Transverse colon (tissue), 4 donors: ENCODE measurements at regions not wholly inside any gene's neighbourhood (a gene's known extent, or its start where the extent isn't known, plus 50 kb on each side); places are given as distances from the start of the nearest gene placed in this dataset.

Experiments used
- DNase-seq: peaks from one replicate; pipeline ENCODE4 v3.0.0-alpha.2; 2019
- H3K27ac ChIP-seq, 4 donors: fragments of 200-600 bp; sonication (generic); 2 replicates each; pipeline ENCODE4 v1.5.1; 2016 to 2018; ENCODE audit warnings: inconsistent platforms in 4 of 4
- H3K27me3 ChIP-seq: fragments of 200-600 bp; sonication (generic); 2 replicates; pipeline ENCODE4 v1.5.1; 2017; ENCODE audit warnings: inconsistent platforms
- H3K36me3 ChIP-seq, 4 donors: fragments of 200-600 bp; sonication (generic); 2 replicates each; pipeline ENCODE4 v1.5.1; 2017 to 2019; ENCODE audit warnings: inconsistent platforms in 4 of 4
- H3K4me1 ChIP-seq, 4 donors: fragments of 200-600 bp; sonication (generic); 2 replicates each; pipeline ENCODE4 v1.5.1; 2017 to 2020; ENCODE audit warnings: inconsistent platforms in 4 of 4
- H3K4me3 ChIP-seq, 4 donors: fragments of 200-600 bp; sonication (generic); 1 replicate in 1 of 4; 2 replicates in 3 of 4; pipeline versions ENCODE4 v1.5.1 to v1.6.1; 2017 to 2019; ENCODE audit warnings: inconsistent platforms in 4 of 4
- H3K9me3 ChIP-seq, 2 donors: fragments of 200-600 bp; sonication (generic); 2 replicates each; pipeline ENCODE4 v1.5.1; 2017 to 2019; ENCODE audit warnings: inconsistent platforms in 2 of 2
- CTCF ChIP-seq, 5 experiments: fragments of 200-600 bp in 3 of 5; fragments of 450-650 bp in 2 of 5; sonication (generic) in 3 of 5; IDR thresholded peaks; 1 replicate in 2 of 5; 2 replicates in 3 of 5; pipeline ENCODE4 v1.5.1; 2016 to 2017; ENCODE audit warnings: antibody characterized with exemption in 5 of 5, inconsistent platforms in 3 of 5, mild to moderate bottlenecking in 2 of 5, moderate library complexity in 1 of 5
- EP300 ChIP-seq: sonication (generic); formaldehyde crosslinking; IDR thresholded peaks from one replicate; pipeline ENCODE4 v1.6.1; 2017; ENCODE audit warnings: antibody characterized with exemption, low read depth
- POLR2A ChIP-seq: fragments of 450-650 bp; IDR thresholded peaks from one replicate; pipeline ENCODE4 v1.6.1; 2016; ENCODE audit warnings: antibody characterized with exemption, mild to moderate bottlenecking, moderate library complexity
- POLR2AphosphoS5 ChIP-seq, 3 donors: sonication (generic); formaldehyde crosslinking; IDR thresholded peaks; one replicate each; pipeline ENCODE4 v1.6.1; 2016; ENCODE audit warnings: antibody characterized with exemption in 3 of 3
- WGBS, 2 donors: methylation state at CpG; one replicate each; pipeline ENCODE4 v1.1.5; 2018; ENCODE audit warnings: low coverage in 1 of 2; 5-methylcytosine and 5-hydroxymethylcytosine counted together
- in situ Hi-C, 4 donors: fragments of 200-750 bp; cut with MboI; loops; one replicate each; pipeline versions ENCODE4 v1.15.0 to v1.15.1; 2017; ENCODE audit warnings: low sequenced_read_pairs in 3 of 4, low pct_ligation_motif_present in 1 of 4, low pct_unique_long_range_greater_than_20kb in 1 of 4
- intact Hi-C: fragments of 100-400 bp; cut with DNase I; formaldehyde crosslinking; loops from one replicate; pipeline ENCODE4 v1.15.1; 2023; ENCODE audit warnings: low total_unique reads

- in situ Hi-C loops (no loop called here), intact Hi-C loops (no loop called here)
- H3K27me3 ChIP-seq, result no peaks in the 10 kb centered on the region
- TF ChIP-seq EP300 (no peak), POLR2AphosphoS5 (IDR thresholded peaks at IDR 0.05) (no peak), CTCF (IDR thresholded peaks at IDR 0.05) (no peak), POLR2A (no peak)
- H3K4me3 ChIP-seq, result no peak overlapping the region
- DNase-seq, result no peak
- H3K9me3 ChIP-seq, result no peaks in the 10 kb centered on the region
- WGBS, 2 donors, result 70 to 86% methylated on average over 1 to 8 of the region's 8 CpGs
- H3K36me3 ChIP-seq, result no peaks in the 10 kb centered on the region
- H3K4me1 ChIP-seq, result peaks cover 0 to 6% (median 2%) of the 10 kb centered on the region in 4 donors
- H3K27ac ChIP-seq, result no peak overlapping the region
Observed at GRCh38 chr5:9787861-9788600, 157.9 kb upstream of the TAS2R1 start.

- no peaks in the 10 kb centered on the region for H3K9me3 ChIP-seq
- no peaks in the 10 kb centered on the region for H3K36me3 ChIP-seq
- H3K27me3 ChIP-seq, result no peaks in the 10 kb centered on the region
- H3K27ac ChIP-seq, result no peak overlapping the region
- 84 to 89% methylated on average over 6 of the region's 6 CpGs for WGBS, 2 donors
- DNase-seq, result no peak
- H3K4me3 ChIP-seq, result no peak overlapping the region
- in situ Hi-C loops, result no loop called here
- intact Hi-C loops, result no loop called here
- TF ChIP-seq CTCF (IDR thresholded peaks at IDR 0.05) (no peak), EP300 (no peak), POLR2A (no peak), POLR2AphosphoS5 (IDR thresholded peaks at IDR 0.05) (no peak)
- peaks cover 0 to 17% (median 3%) of the 10 kb centered on the region in 4 donors for H3K4me1 ChIP-seq
Observed at GRCh38 chr5:9786380-9787360, 156.5 kb upstream of the TAS2R1 start.

- H3K36me3 ChIP-seq, result no peaks in the 10 kb centered on the region
- no peaks in the 10 kb centered on the region for H3K27me3 ChIP-seq
- 50 to 69% methylated on average over 1 to 2 of the region's 2 CpGs for WGBS, 2 donors
- H3K4me1 ChIP-seq, result peaks cover 0 to 17% (median 3%) of the 10 kb centered on the region in 4 donors
- no peak overlapping the region for H3K4me3 ChIP-seq
- no peak for DNase-seq
- intact Hi-C loops, result no loop called here
- H3K27ac ChIP-seq, result no peak overlapping the region
- TF ChIP-seq CTCF (IDR thresholded peaks at IDR 0.05), result no peak
- no peak for TF ChIP-seq POLR2A
- no peak for TF ChIP-seq POLR2AphosphoS5 (IDR thresholded peaks at IDR 0.05)
- TF ChIP-seq EP300, result no peak
- H3K9me3 ChIP-seq, result no peaks in the 10 kb centered on the region
- in situ Hi-C loops, result no loop called here
Observed at GRCh38 chr5:9785751-9786150, 155.6 kb upstream of the TAS2R1 start.

GRCh38 chr5:9784231-9784630 lies 154.1 kb upstream of the TAS2R1 start:
- no peaks in the 10 kb centered on the region for H3K9me3 ChIP-seq
- intact Hi-C loops (no loop called here), in situ Hi-C loops (no loop called here)
- H3K36me3 ChIP-seq, result no peaks in the 10 kb centered on the region
- no peak overlapping the region for H3K27ac ChIP-seq
- no peaks in the 10 kb centered on the region for H3K27me3 ChIP-seq
- no peak for DNase-seq
- peaks cover 0 to 17% (median 3%) of the 10 kb centered on the region in 4 donors for H3K4me1 ChIP-seq
- WGBS, 2 donors, result 86% methylated on average over 2 of the region's 2 CpGs; no CpG with 5 or more reads in 1 of the 2 donors
- TF ChIP-seq POLR2A, result no peak
- TF ChIP-seq CTCF (IDR thresholded peaks at IDR 0.05), result no peak
- TF ChIP-seq EP300, result no peak
- no peak for TF ChIP-seq POLR2AphosphoS5 (IDR thresholded peaks at IDR 0.05)
- H3K4me3 ChIP-seq, result no peak overlapping the region
